ENCODE measurements at regions not wholly inside any gene's neighbourhood (a gene's known extent, or its start where the extent isn't known, plus 50 kb on each side); places are given as distances from the start of the nearest gene placed in this dataset.

DNA sequence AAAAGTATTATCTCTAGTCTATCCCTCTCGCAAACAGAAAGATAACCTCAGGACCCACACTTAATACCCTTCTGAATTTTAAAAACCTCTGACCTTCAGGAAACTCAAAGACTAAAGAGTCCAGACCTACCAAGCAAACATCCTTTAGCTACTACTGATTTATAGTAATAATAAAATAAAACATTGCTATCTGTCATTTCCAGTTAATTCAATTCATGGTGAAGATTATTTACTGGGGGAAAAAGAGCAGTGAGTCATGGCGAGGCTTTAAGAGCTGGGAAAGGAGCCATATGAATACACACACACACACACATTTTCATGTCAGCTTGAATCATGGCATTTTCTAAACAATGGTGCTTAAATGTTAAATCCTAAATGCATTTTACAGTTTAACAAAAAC lies 87.1 kb downstream of the FAM76B start:
- TF ChIP-seq, protein P1, sequence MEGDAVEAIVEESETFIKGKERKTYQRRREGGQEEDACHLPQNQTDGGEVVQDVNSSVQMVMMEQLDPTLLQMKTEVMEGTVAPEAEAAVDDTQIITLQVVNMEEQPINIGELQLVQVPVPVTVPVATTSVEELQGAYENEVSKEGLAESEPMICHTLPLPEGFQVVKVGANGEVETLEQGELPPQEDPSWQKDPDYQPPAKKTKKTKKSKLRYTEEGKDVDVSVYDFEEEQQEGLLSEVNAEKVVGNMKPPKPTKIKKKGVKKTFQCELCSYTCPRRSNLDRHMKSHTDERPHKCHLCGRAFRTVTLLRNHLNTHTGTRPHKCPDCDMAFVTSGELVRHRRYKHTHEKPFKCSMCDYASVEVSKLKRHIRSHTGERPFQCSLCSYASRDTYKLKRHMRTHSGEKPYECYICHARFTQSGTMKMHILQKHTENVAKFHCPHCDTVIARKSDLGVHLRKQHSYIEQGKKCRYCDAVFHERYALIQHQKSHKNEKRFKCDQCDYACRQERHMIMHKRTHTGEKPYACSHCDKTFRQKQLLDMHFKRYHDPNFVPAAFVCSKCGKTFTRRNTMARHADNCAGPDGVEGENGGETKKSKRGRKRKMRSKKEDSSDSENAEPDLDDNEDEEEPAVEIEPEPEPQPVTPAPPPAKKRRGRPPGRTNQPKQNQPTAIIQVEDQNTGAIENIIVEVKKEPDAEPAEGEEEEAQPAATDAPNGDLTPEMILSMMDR (IDR thresholded peaks at IDR 0.05), result no peak
- TF ChIP-seq POLR2A (IDR thresholded peaks at IDR 0.05), result no peak

Measured in lower leg skin (tissue), 3 donors.